Neural cell (in vitro differentiated cells): ENCODE measurements at regions not wholly inside any gene's neighbourhood (a gene's known extent, or its start where the extent isn't known, plus 50 kb on each side); places are given as distances from the start of the nearest gene placed in this dataset.

Experiments used
- H2AFZ ChIP-seq: fragments of 200-600, 300-800 bp; sonication (generic), shearing (Covaris generic); 2 replicates; pipeline ENCODE4 v1.6.0; 2014; ENCODE audit warnings: low read depth, mild to moderate bottlenecking, antibody characterized with exemption, low read length, moderate library complexity
- H3F3A ChIP-seq: fragments of 200-600 bp; shearing (Covaris generic); 2 replicates; pipeline ENCODE4 v1.6.1; 2016; ENCODE audit warnings: mild to moderate bottlenecking, moderate library complexity, mixed read lengths, antibody characterized with exemption, low read length; ENCODE audit not compliant: insufficient read depth, poor library complexity, severe bottlenecking
- H3K27ac ChIP-seq: fragments of 200-600, 300-800 bp; sonication (generic), shearing (Covaris generic); 2 replicates; pipeline ENCODE4 v1.5.1; 2014; ENCODE audit warnings: mild to moderate bottlenecking, low read length, moderate library complexity
- H3K27me3 ChIP-seq: fragments of 300-800, 200-600 bp; sonication (generic), shearing (Covaris generic); 2 replicates; pipeline ENCODE4 v1.6.0; 2014; ENCODE audit warnings: mild to moderate bottlenecking, low read depth, low read length, moderate library complexity; ENCODE audit not compliant: insufficient read depth
- H3K36me3 ChIP-seq: fragments of 300-800, 200-600 bp; sonication (generic), shearing (Covaris generic); 2 replicates; pipeline ENCODE4 v1.5.1; 2014; ENCODE audit warnings: mild to moderate bottlenecking, antibody characterized with exemption, low read length, moderate library complexity; ENCODE audit not compliant: insufficient read depth
- H3K4me2 ChIP-seq: fragments of 300-800, 200-600 bp; sonication (generic), shearing (Covaris generic); 2 replicates; pipeline ENCODE4 v1.6.0; 2014; ENCODE audit warnings: mild to moderate bottlenecking, low read length
- H3K4me3 ChIP-seq: fragments of 300-800, 200-600 bp; sonication (generic), shearing (Covaris generic); 2 replicates; pipeline ENCODE4 v1.5.1; 2014; ENCODE audit warnings: mild to moderate bottlenecking, low read length, moderate library complexity
- H3K79me2 ChIP-seq: fragments of 200-600 bp; shearing (Covaris generic); replicated peaks from 2 replicates; pipeline ENCODE4 v1.6.0; 2014; ENCODE audit warnings: mild to moderate bottlenecking, low read length, moderate library complexity; ENCODE audit not compliant: insufficient read depth
- H3K9ac ChIP-seq: fragments of 300-800, 200-600 bp; sonication (generic), shearing (Covaris generic); 2 replicates; pipeline ENCODE4 v1.6.1; 2016; ENCODE audit warnings: mild to moderate bottlenecking, low read length, mixed read lengths
- H3K9me2 ChIP-seq: fragments of 200-600 bp; shearing (Covaris generic); 2 replicates; pipeline ENCODE4 v1.6.1; 2016; ENCODE audit warnings: mild to moderate bottlenecking, low read length, mixed read lengths; ENCODE audit not compliant: insufficient read depth
- H3K9me3 ChIP-seq: fragments of 200-600, 300-800 bp; sonication (generic), shearing (Covaris generic); 2 replicates; pipeline ENCODE4 v1.6.1; 2016; ENCODE audit warnings: mild to moderate bottlenecking, mixed run types, low read length, moderate library complexity, mixed read lengths
- H4K20me1 ChIP-seq: fragments of 200-600 bp; shearing (Covaris generic); 2 replicates; pipeline ENCODE4 v1.6.1; 2016; ENCODE audit warnings: mild to moderate bottlenecking, mixed run types; ENCODE audit not compliant: insufficient read depth
- EP300 ChIP-seq: fragments of 450-650 bp; conservative IDR thresholded peaks from 2 replicates; pipeline ENCODE4 v1.6.1; 2014; ENCODE audit warnings: antibody characterized with exemption, mild to moderate bottlenecking, moderate library complexity; ENCODE audit not compliant: poor library complexity, severe bottlenecking
- EZH2 ChIP-seq: fragments of 200-600, 300-800 bp; shearing (Covaris generic), sonication (generic); IDR thresholded peaks from 2 replicates; pipeline ENCODE4 v1.6.1; 2014; ENCODE audit warnings: antibody characterized with exemption, low read length, borderline replicate concordance, mild to moderate bottlenecking; ENCODE audit not compliant: insufficient read depth, poor library complexity, severe bottlenecking
- MXI1 ChIP-seq: fragments of 450-650 bp; conservative IDR thresholded peaks from 2 replicates; pipeline ENCODE4 v1.6.1; 2014; ENCODE audit warnings: antibody characterized with exemption, mild to moderate bottlenecking; ENCODE audit not compliant: poor library complexity, severe bottlenecking
- POLR2AphosphoS5 ChIP-seq: IDR thresholded peaks from 2 replicates; pipeline ENCODE4 v1.6.1; 2012
- RAD21 ChIP-seq: fragments of 450-650 bp; conservative IDR thresholded peaks from 2 replicates; pipeline ENCODE4 v1.6.1; 2014; ENCODE audit warnings: antibody characterized with exemption, mild to moderate bottlenecking, moderate library complexity
- REST ChIP-seq: IDR thresholded peaks from 2 replicates; pipeline ENCODE4 v1.6.1; 2012; ENCODE audit warnings: borderline replicate concordance
- SMC3 ChIP-seq: fragments of 450-650 bp; conservative IDR thresholded peaks from 2 replicates; pipeline ENCODE4 v1.6.1; 2014; ENCODE audit warnings: antibody characterized with exemption, mild to moderate bottlenecking, moderate library complexity; ENCODE audit not compliant: poor library complexity
- TAF1 ChIP-seq: IDR thresholded peaks from 2 replicates; pipeline ENCODE4 v1.6.1; 2012; ENCODE audit warnings: low read depth
- TF ChIP-seq, protein P1 (sequence below): fragments of 450-650 bp; IDR thresholded peaks from 2 replicates; pipeline ENCODE4 v1.5.1; 2014; ENCODE audit warnings: antibody characterized with exemption, mild to moderate bottlenecking, moderate library complexity; ENCODE audit not compliant: poor library complexity, severe bottlenecking

DNA sequence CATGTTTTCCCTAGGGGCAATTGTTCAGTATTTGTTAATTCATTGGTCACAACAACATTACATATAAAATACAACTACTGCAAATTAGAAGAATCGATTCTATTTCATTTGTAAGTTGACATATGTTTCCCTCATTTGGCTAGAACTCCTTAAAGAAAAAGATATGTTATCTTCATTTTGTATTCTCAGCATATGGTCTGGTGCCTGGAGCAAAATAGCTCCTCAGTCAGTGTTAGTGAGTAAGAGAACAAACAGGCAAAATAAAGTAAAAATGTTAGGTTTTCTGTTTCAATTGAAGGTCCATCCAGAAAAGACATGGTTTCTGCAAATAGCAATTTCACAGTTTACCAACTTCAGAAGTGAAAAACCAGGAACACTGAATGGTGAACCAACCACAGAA, 1343.1 kb downstream of the ROBO1 start:
- Histone ChIP-seq H3K27ac (no peak overlapping the region), H3K4me2 (no peak overlapping the region), H3K9ac (no peak overlapping the region), H2AFZ (no peak overlapping the region), H3K27me3 (no peaks in the 10 kb centered on the region), H3K9me2 (no peaks in the 10 kb centered on the region), H3K9me3 (no peaks in the 10 kb centered on the region), H3K4me3 (no peak overlapping the region), H3K79me2 (no peaks in the 10 kb centered on the region), H3F3A (no peaks in the 10 kb centered on the region), H3K36me3 (no peaks in the 10 kb centered on the region), H4K20me1 (no peaks in the 10 kb centered on the region)
- TF ChIP-seq SMC3 (no peak), POLR2AphosphoS5 (no peak)

DNA sequence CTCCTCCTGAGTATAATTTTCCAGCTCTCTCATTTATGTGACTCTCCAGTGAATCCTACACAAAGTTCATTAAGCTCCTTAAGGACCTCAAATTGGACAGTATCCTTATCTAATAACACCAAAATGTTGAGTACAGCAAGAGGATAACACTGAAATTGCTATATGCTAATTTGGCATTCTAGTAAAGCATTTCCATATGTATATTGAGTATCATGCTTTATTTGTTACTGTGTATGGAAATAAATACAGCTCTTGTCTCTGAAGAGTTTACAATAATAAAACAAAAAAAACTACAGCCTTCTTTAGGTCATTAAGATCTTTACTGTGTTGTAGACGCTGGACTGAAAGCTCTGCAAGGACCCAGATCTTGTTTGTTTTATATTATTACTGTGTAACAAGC, 1341.3 kb downstream of the ROBO1 start:
- H3K36me3 ChIP-seq, result no peaks in the 10 kb centered on the region
- H3F3A ChIP-seq, result no peaks in the 10 kb centered on the region
- H3K4me3 ChIP-seq, result no peak overlapping the region
- no peak overlapping the region for H3K4me2 ChIP-seq
- no peaks in the 10 kb centered on the region for H3K27me3 ChIP-seq
- no peak overlapping the region for H2AFZ ChIP-seq
- no peak overlapping the region for H3K27ac ChIP-seq
- H3K9me3 ChIP-seq, result no peaks in the 10 kb centered on the region
- no peak for TF ChIP-seq SMC3
- TF ChIP-seq, protein P1, sequence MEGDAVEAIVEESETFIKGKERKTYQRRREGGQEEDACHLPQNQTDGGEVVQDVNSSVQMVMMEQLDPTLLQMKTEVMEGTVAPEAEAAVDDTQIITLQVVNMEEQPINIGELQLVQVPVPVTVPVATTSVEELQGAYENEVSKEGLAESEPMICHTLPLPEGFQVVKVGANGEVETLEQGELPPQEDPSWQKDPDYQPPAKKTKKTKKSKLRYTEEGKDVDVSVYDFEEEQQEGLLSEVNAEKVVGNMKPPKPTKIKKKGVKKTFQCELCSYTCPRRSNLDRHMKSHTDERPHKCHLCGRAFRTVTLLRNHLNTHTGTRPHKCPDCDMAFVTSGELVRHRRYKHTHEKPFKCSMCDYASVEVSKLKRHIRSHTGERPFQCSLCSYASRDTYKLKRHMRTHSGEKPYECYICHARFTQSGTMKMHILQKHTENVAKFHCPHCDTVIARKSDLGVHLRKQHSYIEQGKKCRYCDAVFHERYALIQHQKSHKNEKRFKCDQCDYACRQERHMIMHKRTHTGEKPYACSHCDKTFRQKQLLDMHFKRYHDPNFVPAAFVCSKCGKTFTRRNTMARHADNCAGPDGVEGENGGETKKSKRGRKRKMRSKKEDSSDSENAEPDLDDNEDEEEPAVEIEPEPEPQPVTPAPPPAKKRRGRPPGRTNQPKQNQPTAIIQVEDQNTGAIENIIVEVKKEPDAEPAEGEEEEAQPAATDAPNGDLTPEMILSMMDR, result no peak
- no peak for TF ChIP-seq REST
- no peak for TF ChIP-seq MXI1
- TF ChIP-seq TAF1, result no peak
- TF ChIP-seq EP300, result no peak
- TF ChIP-seq RAD21, result no peak
- TF ChIP-seq POLR2AphosphoS5, result no peak
- no peak for TF ChIP-seq EZH2
- H4K20me1 ChIP-seq, result no peaks in the 10 kb centered on the region
- H3K79me2 ChIP-seq, result no peaks in the 10 kb centered on the region
- H3K9me2 ChIP-seq, result no peaks in the 10 kb centered on the region
- no peak overlapping the region for H3K9ac ChIP-seq

DNA sequence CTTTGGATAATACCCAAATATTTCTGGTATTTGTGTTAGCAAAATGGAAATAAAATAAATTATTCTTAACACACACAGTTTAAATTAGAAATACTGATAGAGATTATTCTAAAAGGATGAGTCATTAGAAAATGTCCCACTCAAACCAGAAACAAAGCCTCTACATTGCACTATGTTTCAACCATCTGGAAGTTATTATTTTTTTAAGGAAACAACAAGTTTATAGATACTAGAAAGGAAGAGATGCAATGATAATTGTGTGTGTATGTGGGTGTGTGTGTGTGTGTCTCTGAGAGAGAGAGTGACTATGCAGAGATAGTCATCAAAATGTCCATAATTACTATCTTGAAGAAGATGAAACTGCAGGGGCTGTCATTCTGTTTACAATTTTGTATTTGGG, 1340.5 kb downstream of the ROBO1 start:
- Histone ChIP-seq H3K4me2 (no peak overlapping the region), H3K79me2 (no peaks in the 10 kb centered on the region)

More for the DNA sequence above, 1340.5 kb downstream of the ROBO1 start:
- Histone ChIP-seq H3K4me3 (no peak overlapping the region), H3K9ac (no peak overlapping the region), H3F3A (no peaks in the 10 kb centered on the region), H3K27me3 (no peaks in the 10 kb centered on the region), H4K20me1 (no peaks in the 10 kb centered on the region), H3K9me2 (no peaks in the 10 kb centered on the region), H3K36me3 (no peaks in the 10 kb centered on the region), H3K27ac (no peak overlapping the region), H2AFZ (no peak overlapping the region), H3K9me3 (no peaks in the 10 kb centered on the region)
- TF ChIP-seq, protein P1, result no peak
- TF ChIP-seq EZH2 (no peak), RAD21 (no peak), POLR2AphosphoS5 (no peak), REST (no peak), MXI1 (no peak), TAF1 (no peak), EP300 (no peak), SMC3 (no peak)
